PC-9 (cell line): ENCODE measurements at regions not wholly inside any gene's neighbourhood (a gene's known extent, or its start where the extent isn't known, plus 50 kb on each side); places are given as distances from the start of the nearest gene placed in this dataset.

Source experiments
- EZH2 ChIP-seq: fragments of 200-600 bp; sonication (generic); IDR thresholded peaks from 2 replicates; pipeline ENCODE4 v1.8.0; 2017; ENCODE audit warnings: antibody characterized with exemption, low read depth
- TF ChIP-seq, protein P1 (sequence below): fragments of 200-600 bp; sonication (generic); conservative IDR thresholded peaks from 2 replicates; pipeline ENCODE4 v1.6.1; 2017; ENCODE audit warnings: mixed run types, antibody characterized with exemption, mild to moderate bottlenecking, moderate library complexity

DNA sequence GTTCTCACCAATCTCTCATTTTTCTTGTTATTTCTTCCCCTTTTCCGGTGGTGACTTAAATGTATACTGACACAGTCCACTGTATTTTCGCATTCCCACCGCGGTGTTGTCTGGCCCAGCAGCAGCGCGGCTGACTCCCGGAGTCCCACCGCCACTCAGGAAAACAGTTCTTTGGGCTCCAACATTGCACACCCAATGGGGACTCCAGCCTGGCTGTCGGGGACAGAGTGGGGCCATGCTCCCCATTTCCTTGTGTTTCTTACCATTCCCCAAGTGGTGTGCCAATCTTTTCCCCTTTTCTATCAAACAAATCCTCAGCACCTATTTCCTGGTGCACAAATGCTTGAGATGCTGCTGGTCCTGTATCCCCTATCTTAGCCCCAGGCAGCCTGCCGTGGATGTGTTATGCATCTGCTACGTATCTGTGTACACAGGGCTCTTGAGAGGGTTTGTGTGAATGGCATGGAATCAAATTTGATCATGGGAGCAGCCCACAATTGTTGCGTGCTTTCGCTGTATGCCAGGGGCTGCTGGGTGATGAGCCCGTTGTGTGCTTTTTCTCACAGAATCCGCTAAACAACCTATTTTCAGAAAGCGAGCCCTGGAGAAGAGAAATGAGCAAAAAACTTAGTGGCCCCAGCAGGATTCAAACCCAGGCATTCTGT is 219.1 kb upstream of the RGMA start:
- no peak for TF ChIP-seq EZH2
- TF ChIP-seq, protein P1, sequence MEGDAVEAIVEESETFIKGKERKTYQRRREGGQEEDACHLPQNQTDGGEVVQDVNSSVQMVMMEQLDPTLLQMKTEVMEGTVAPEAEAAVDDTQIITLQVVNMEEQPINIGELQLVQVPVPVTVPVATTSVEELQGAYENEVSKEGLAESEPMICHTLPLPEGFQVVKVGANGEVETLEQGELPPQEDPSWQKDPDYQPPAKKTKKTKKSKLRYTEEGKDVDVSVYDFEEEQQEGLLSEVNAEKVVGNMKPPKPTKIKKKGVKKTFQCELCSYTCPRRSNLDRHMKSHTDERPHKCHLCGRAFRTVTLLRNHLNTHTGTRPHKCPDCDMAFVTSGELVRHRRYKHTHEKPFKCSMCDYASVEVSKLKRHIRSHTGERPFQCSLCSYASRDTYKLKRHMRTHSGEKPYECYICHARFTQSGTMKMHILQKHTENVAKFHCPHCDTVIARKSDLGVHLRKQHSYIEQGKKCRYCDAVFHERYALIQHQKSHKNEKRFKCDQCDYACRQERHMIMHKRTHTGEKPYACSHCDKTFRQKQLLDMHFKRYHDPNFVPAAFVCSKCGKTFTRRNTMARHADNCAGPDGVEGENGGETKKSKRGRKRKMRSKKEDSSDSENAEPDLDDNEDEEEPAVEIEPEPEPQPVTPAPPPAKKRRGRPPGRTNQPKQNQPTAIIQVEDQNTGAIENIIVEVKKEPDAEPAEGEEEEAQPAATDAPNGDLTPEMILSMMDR, result no peak
